GM18519 (cell line): ENCODE measurements at regions not wholly inside any gene's neighbourhood (a gene's known extent, or its start where the extent isn't known, plus 50 kb on each side); places are given as distances from the start of the nearest gene placed in this dataset.

ENCODE experiments used
- ATAC-seq: cut with Tn5 transposase; IDR thresholded peaks from one replicate; pipeline ENCODE4 v1.9.1; 2021; ENCODE audit warnings: mild to moderate bottlenecking, moderate library complexity; ENCODE audit not compliant: unreplicated experiment, low FRiP score

GRCh38 chr2:235244255-235245220, 249.3 kb upstream of the AGAP1 start:
- no peak for ATAC-seq

GRCh38 chr2:235247001-235247400, 246.8 kb upstream of the AGAP1 start:
- no peak for ATAC-seq

- no peak for ATAC-seq
Observed at GRCh38 chr2:235255693-235256092, 238.2 kb upstream of the AGAP1 start.

- no peak for ATAC-seq
Observed at GRCh38 chr2:235257590-235257989, 236.3 kb upstream of the AGAP1 start.

- ATAC-seq: no peak
Observed at GRCh38 chr2:235262750-235263149, 231.1 kb upstream of the AGAP1 start.

GRCh38 chr2:235263205-235264120, 230.4 kb upstream of the AGAP1 start:
- ATAC-seq: no peak

- no peak for ATAC-seq
Observed at GRCh38 chr2:235264121-235264493, 229.7 kb upstream of the AGAP1 start.

GRCh38 chr2:235264512-235264911, 229.3 kb upstream of the AGAP1 start:
- no peak for ATAC-seq

- ATAC-seq: no peak
Observed at GRCh38 chr2:235265348-235265965, 228.4 kb upstream of the AGAP1 start.

GRCh38 chr2:235267251-235267650, 226.6 kb upstream of the AGAP1 start:
- ATAC-seq: no peak

GRCh38 chr2:235268535-235268934, 225.3 kb upstream of the AGAP1 start:
- ATAC-seq: no peak

- peak; percentile 63 for ATAC-seq
Observed at GRCh38 chr2:235270291-235270690, 223.6 kb upstream of the AGAP1 start.

GRCh38 chr2:235270956-235271355, 222.9 kb upstream of the AGAP1 start:
- ATAC-seq: peak; percentile 82

- ATAC-seq: no peak
Observed at GRCh38 chr2:235271936-235272335, 221.9 kb upstream of the AGAP1 start.

- ATAC-seq: no peak
Observed at GRCh38 chr2:235274023-235274422, 219.8 kb upstream of the AGAP1 start.

- no peak for ATAC-seq
Observed at GRCh38 chr2:235277485-235277884, 216.4 kb upstream of the AGAP1 start.

GRCh38 chr2:235278771-235279355, 215.0 kb upstream of the AGAP1 start:
- ATAC-seq: no peak

- no peak for ATAC-seq
Observed at GRCh38 chr2:235279965-235280364, 213.9 kb upstream of the AGAP1 start.

- no peak for ATAC-seq
Observed at GRCh38 chr2:235283246-235283645, 210.6 kb upstream of the AGAP1 start.

- ATAC-seq: no peak
Observed at GRCh38 chr2:235286622-235287374, 207.0 kb upstream of the AGAP1 start.
